Smooth muscle cell (in vitro differentiated cells): ENCODE measurements at regions not wholly inside any gene's neighbourhood (a gene's known extent, or its start where the extent isn't known, plus 50 kb on each side); places are given as distances from the start of the nearest gene placed in this dataset.

ENCODE experiments used
- DNase-seq: peaks from one replicate; lab custom pipeline; 2025; ENCODE audit not compliant: unreplicated experiment; lab: John Stamatoyannopoulos, UW
- H2AFZ ChIP-seq: fragments of 200-600 bp; sonication (generic); 2 replicates; pipeline ENCODE4 v1.6.0; 2016; ENCODE audit warnings: antibody characterized with exemption, low read depth, mild to moderate bottlenecking
- H3F3A ChIP-seq: fragments of 200-600 bp; sonication (generic); 2 replicates; pipeline ENCODE4 v1.6.0; 2017; ENCODE audit warnings: antibody characterized with exemption, low read depth
- H3K27ac ChIP-seq: fragments of 200-600 bp; sonication (generic); 2 replicates; pipeline ENCODE4 v1.5.1; 2016; ENCODE audit warnings: low read depth, mild to moderate bottlenecking
- H3K27me3 ChIP-seq: fragments of 200-600 bp; sonication (generic); 2 replicates; pipeline ENCODE4 v1.6.1; 2016; ENCODE audit warnings: low read depth, mild to moderate bottlenecking
- H3K36me3 ChIP-seq: fragments of 200-600 bp; sonication (generic); 2 replicates; pipeline ENCODE4 v1.5.1; 2016; ENCODE audit warnings: low read depth
- H3K4me1 ChIP-seq: fragments of 200-600 bp; sonication (generic); 2 replicates; pipeline ENCODE4 v1.5.1; 2016; ENCODE audit warnings: low read depth
- H3K4me2 ChIP-seq: fragments of 200-600 bp; sonication (generic); 2 replicates; pipeline ENCODE4 v1.6.0; 2016; ENCODE audit warnings: mild to moderate bottlenecking
- H3K4me3 ChIP-seq: fragments of 200-600 bp; sonication (generic); 2 replicates; pipeline ENCODE4 v1.5.1; 2016; ENCODE audit warnings: mild to moderate bottlenecking
- H3K79me2 ChIP-seq: fragments of 200-600 bp; sonication (generic); 2 replicates; pipeline ENCODE4 v1.6.0; 2016; ENCODE audit warnings: low read depth, mild to moderate bottlenecking
- H3K9ac ChIP-seq: fragments of 200-600 bp; sonication (generic); 2 replicates; pipeline ENCODE4 v1.6.0; 2016; ENCODE audit warnings: low read depth
- H3K9me3 ChIP-seq: fragments of 200-600 bp; sonication (generic); replicated peaks from 2 replicates; pipeline ENCODE4 v1.5.1; 2016; ENCODE audit warnings: low read depth
- H4K20me1 ChIP-seq: fragments of 200-600 bp; sonication (generic); 2 replicates; pipeline ENCODE4 v1.6.0; 2016; ENCODE audit warnings: low read depth
- WGBS: methylation state at CpG from one replicate; pipeline ENCODE4 v1.1.7; 2016; ENCODE audit warnings: low lambda C conversion rate; 5-methylcytosine and 5-hydroxymethylcytosine counted together
- TF ChIP-seq, protein P1 (sequence below): fragments of 200-600 bp; sonication (generic); IDR thresholded peaks from 2 replicates; pipeline ENCODE4 v1.5.1; 2017; ENCODE audit warnings: borderline replicate concordance, mild to moderate bottlenecking, antibody characterized with exemption; ENCODE audit not compliant: insufficient read depth, poor library complexity, severe bottlenecking

DNA sequence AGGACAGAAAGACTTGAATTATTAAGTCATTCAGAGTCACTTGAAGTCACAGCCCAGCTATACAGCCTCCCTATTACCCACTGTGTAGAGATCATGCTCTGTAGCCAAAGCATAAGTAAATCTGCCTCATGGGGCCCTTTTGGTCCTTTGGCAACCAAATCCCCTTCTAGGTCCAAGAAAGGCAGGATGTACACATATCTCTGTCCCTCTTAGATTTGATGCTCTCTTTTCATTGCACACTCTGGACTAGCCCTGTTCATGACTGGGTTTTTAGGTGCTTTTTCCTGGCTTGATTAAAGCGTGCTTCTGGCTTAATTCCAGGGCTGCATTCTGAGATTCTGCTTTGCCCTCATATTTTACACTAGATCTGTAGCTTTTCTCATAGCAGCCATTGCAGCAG lies 296.8 kb downstream of the TENT5A start:
- Histone ChIP-seq H3K4me1 (no peaks in the 10 kb centered on the region), H3K9ac (no peak overlapping the region), H3K9me3 (no peaks in the 10 kb centered on the region), H3K27ac (no peak overlapping the region), H3K27me3 (no peaks in the 10 kb centered on the region), H3K4me2 (no peak overlapping the region), H2AFZ (no peak overlapping the region), H3K36me3 (no peaks in the 10 kb centered on the region), H3K4me3 (no peak overlapping the region), H4K20me1 (no peaks in the 10 kb centered on the region), H3F3A (no peaks in the 10 kb centered on the region), H3K79me2 (no peaks in the 10 kb centered on the region)
- WGBS = 95% methylated on average over 1 of the region's 1 CpG
- no peak for DNase-seq
- TF ChIP-seq, protein P1, sequence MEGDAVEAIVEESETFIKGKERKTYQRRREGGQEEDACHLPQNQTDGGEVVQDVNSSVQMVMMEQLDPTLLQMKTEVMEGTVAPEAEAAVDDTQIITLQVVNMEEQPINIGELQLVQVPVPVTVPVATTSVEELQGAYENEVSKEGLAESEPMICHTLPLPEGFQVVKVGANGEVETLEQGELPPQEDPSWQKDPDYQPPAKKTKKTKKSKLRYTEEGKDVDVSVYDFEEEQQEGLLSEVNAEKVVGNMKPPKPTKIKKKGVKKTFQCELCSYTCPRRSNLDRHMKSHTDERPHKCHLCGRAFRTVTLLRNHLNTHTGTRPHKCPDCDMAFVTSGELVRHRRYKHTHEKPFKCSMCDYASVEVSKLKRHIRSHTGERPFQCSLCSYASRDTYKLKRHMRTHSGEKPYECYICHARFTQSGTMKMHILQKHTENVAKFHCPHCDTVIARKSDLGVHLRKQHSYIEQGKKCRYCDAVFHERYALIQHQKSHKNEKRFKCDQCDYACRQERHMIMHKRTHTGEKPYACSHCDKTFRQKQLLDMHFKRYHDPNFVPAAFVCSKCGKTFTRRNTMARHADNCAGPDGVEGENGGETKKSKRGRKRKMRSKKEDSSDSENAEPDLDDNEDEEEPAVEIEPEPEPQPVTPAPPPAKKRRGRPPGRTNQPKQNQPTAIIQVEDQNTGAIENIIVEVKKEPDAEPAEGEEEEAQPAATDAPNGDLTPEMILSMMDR = no peak

DNA sequence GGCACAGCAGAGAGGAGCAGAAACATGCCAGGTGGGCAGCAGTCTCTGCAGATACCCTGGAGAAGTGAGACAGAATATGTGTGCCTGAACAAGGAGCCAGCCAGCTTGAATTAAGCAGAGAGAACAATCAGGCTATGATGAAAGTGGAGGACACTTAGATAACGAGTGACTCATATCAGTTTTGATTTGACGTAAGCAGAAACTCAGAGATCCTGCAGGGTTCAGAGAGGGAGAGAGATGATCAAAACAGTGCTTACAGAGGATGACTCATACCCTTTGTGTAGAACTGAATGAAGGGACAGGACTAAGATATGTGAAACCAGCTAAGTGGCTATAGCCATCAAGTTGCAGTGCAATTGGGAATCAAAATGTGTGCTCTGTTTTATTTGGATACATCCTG lies 300.7 kb downstream of the TENT5A start:
- Histone ChIP-seq H3K27ac (peak overlapping the region; percentile 28), H4K20me1 (no peaks in the 10 kb centered on the region), H3K36me3 (no peaks in the 10 kb centered on the region), H3K4me1 (no peaks in the 10 kb centered on the region), H3K4me2 (peak overlapping the region; percentile 12), H3K9ac (no peak overlapping the region), H3K4me3 (no peak overlapping the region), H3K9me3 (no peaks in the 10 kb centered on the region), H3K79me2 (no peaks in the 10 kb centered on the region), H3K27me3 (no peaks in the 10 kb centered on the region), H3F3A (no peaks in the 10 kb centered on the region), H2AFZ (no peak overlapping the region)
- DNase-seq = no peak
- TF ChIP-seq, protein P1 = no peak
- 5% methylated on average over 2 of the region's 2 CpGs for WGBS

DNA sequence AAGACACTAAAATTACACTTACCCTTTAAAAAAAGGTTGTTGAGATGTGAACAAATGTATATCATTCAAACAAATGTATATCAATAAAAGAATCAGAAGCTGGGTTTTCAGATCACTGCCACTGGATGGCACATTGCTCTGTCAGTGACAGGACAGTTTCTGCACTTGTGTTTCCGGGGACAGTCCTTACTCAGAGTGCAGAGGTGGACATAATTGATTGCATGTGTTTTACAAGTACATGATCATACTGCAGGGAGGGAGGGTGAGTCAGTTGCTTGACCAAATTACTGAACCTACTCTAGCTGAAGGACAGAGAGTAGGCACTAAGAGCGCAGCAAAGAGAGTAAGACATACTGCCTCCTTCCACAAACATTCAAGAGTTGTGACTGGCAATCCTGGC lies 302.3 kb downstream of the TENT5A start:
- Histone ChIP-seq H3K9ac (no peak overlapping the region), H3K27ac (no peak overlapping the region), H3K79me2 (no peaks in the 10 kb centered on the region), H3K4me1 (no peaks in the 10 kb centered on the region), H3K9me3 (no peaks in the 10 kb centered on the region), H3K27me3 (no peaks in the 10 kb centered on the region), H3K4me2 (no peak overlapping the region), H3K4me3 (no peak overlapping the region), H4K20me1 (no peaks in the 10 kb centered on the region), H2AFZ (no peak overlapping the region), H3F3A (no peaks in the 10 kb centered on the region), H3K36me3 (no peaks in the 10 kb centered on the region)
- TF ChIP-seq, protein P1 = no peak
- 47% methylated on average over 2 of the region's 2 CpGs for WGBS
- DNase-seq = no peak

DNA sequence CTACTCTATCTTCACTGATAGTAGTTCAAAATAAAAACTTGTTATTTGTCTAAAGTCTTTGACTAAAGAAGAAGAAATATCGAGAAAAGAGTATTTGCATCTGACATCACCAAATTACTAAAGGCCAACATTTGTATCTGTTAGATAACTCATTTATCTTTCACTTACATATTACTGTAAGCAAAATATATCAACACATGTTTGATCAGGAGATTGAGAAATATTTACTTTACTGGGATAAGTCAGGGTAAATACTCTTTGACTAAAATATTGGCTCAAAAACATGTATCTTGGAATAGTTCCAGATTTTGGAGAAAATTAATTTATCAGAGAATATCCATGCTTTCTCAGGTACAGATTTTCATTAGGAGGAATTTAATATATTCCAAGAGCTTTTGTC lies 306.0 kb downstream of the TENT5A start:
- H3F3A ChIP-seq = no peaks in the 10 kb centered on the region
- H3K9ac ChIP-seq = no peak overlapping the region
- no peak overlapping the region for H3K4me2 ChIP-seq
- no peaks in the 10 kb centered on the region for H3K4me1 ChIP-seq
- H2AFZ ChIP-seq = no peak overlapping the region
- no peaks in the 10 kb centered on the region for H3K79me2 ChIP-seq
- H4K20me1 ChIP-seq = no peaks in the 10 kb centered on the region
- H3K36me3 ChIP-seq = no peaks in the 10 kb centered on the region
- no peak overlapping the region for H3K27ac ChIP-seq
- H3K9me3 ChIP-seq = no peaks in the 10 kb centered on the region
- no peaks in the 10 kb centered on the region for H3K27me3 ChIP-seq
- H3K4me3 ChIP-seq = no peak overlapping the region
- TF ChIP-seq, protein P1 = no peak
- no peak for DNase-seq
- 84% methylated on average over 1 of the region's 1 CpG for WGBS
